ENCODE measurements at regions not wholly inside any gene's neighbourhood (a gene's known extent, or its start where the extent isn't known, plus 50 kb on each side); places are given as distances from the start of the nearest gene placed in this dataset.

- TF ChIP-seq JUN (IDR thresholded peaks at IDR 0.05; ENCODE audit: borderline replicate concordance, insufficient read depth, insufficient read length, low read depth): no peak
- no peak for TF ChIP-seq CTCF (IDR thresholded peaks at IDR 0.05; ENCODE audit: extremely low read depth in 1 of 2, insufficient read depth in 1 of 2, low read depth in 1 of 2, low read length in 2 of 2)
- TF ChIP-seq POLR2A (IDR thresholded peaks at IDR 0.05; ENCODE audit: low read depth, low read length): no peak
- TF ChIP-seq POLR2AphosphoS5 (IDR thresholded peaks at IDR 0.05; ENCODE audit: insufficient read depth, low read depth, low read length): no peak
Measured at GRCh38 chr4:86532851-86533250, 61.3 kb upstream of the PTPN13 start.
